Activated CD4-positive, alpha-beta T cell treated with anti-CD3 and anti-CD28 coated beads for 36 hours (primary cell): ENCODE measurements at regions not wholly inside any gene's neighbourhood (a gene's known extent, or its start where the extent isn't known, plus 50 kb on each side); places are given as distances from the start of the nearest gene placed in this dataset.

Source experiments
- ATAC-seq: fragments of 200-7000 bp; cut with Tn5 transposase; one replicate; pipeline ENCODE4 v1.10.0; 2021; ENCODE audit warnings: mild to moderate bottlenecking, moderate library complexity
- CTCF ChIA-PET: fragments of 350-600 bp; sonication (Branson Sonifier 250); formaldehyde crosslinking; loops from one replicate; lab custom pipeline; 2021; ENCODE audit warnings: antibody characterized with exemption; lab: Charles Lee
- POLR2A ChIA-PET: fragments of 350-600 bp; sonication (Branson Sonifier 250); formaldehyde crosslinking; loops from one replicate; lab custom pipeline; 2021; ENCODE audit warnings: antibody characterized with exemption, inconsistent platforms; lab: Charles Lee
- DNase-seq: peaks from one replicate; pipeline ENCODE4 v3.0.0-alpha.2; 2020
- H3K27ac Mint-ChIP-seq: one replicate; pipeline ENCODE4 v1.8.0; 2021; ENCODE audit warnings: mixed read lengths
- H3K27me3 Mint-ChIP-seq: one replicate; pipeline ENCODE4 v1.8.0; 2021; ENCODE audit warnings: mixed read lengths
- H3K36me3 Mint-ChIP-seq: one replicate; pipeline ENCODE4 v1.8.0; 2021; ENCODE audit warnings: low read depth, mixed read lengths
- H3K4me1 Mint-ChIP-seq: one replicate; pipeline ENCODE4 v1.8.0; 2021; ENCODE audit warnings: mixed read lengths
- H3K4me3 Mint-ChIP-seq: one replicate; pipeline ENCODE4 v1.8.0; 2021; ENCODE audit warnings: mild to moderate bottlenecking, moderate library complexity, mixed read lengths
- H3K9me3 Mint-ChIP-seq: one replicate; pipeline ENCODE4 v1.8.0; 2021; ENCODE audit warnings: low read depth, mixed read lengths
- intact Hi-C, 2 experiments: fragments of 100-400 bp; cut with DNase I in 1 of 2; cut with micrococcal nuclease in 1 of 2; formaldehyde crosslinking; loops; one replicate each; pipeline versions ENCODE4 v1.14.2 to v1.15.1; 2022 to 2024; cut with DNase I, micrococcal nuclease

DNA sequence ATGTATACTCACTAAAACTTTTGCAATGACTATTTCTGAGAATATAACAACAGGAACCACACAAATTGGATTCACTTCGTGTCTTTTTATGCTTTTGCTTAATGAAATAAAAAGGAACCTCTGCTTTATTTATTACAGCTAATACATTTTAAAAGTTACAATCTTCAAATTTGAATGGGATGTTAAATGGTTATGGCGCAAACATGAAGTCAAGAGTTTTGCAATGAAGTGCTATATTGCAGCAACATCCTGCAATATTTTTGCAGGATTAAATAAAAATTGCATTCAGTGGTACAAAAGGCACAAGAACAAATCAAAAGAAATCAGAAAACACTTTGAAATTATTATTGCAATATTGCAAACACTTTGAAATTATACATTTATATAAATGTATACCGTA lies 1519.0 kb upstream of the MIR17HG start:
- Mint-ChIP-seq H3K9me3 (no peaks in the 10 kb centered on the region), H3K4me3 (no peak overlapping the region), H3K36me3 (no peaks in the 10 kb centered on the region), H3K27me3 (no peaks in the 10 kb centered on the region), H3K27ac (no peak overlapping the region), H3K4me1 (no peaks in the 10 kb centered on the region)
- ChIA-PET POLR2A (no interaction called here), CTCF (no interaction called here)
- ATAC-seq (no peak), DNase-seq (no peak)
- intact Hi-C loops = no loop called here

DNA sequence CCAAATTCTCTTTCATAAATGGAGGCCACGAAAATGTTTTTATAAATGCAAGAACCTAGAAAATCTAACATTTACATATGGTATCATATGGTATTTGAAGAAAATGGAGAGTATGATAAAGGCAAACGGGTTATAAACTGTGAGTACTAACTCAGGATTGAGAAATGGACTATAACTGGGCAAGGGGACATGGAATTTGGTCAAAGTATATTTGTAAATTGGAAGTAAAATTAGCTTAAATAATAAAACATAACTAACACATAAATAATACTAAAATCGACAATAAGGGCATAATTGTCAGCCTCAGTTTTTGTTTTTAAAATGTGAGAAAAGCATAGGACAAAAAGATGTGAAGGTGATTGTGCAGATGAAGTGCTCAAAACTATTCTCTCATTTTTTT lies 1516.3 kb upstream of the MIR17HG start:
- ChIA-PET CTCF (no interaction called here), POLR2A (no interaction called here)
- intact Hi-C loops = no loop called here
- H3K4me1 Mint-ChIP-seq = no peaks in the 10 kb centered on the region
- peaks cover under 1% of the 10 kb centered on the region for H3K9me3 Mint-ChIP-seq
- H3K4me3 Mint-ChIP-seq = no peak overlapping the region
- DNase-seq (no peak), ATAC-seq (no peak)
- H3K36me3 Mint-ChIP-seq = no peaks in the 10 kb centered on the region
- H3K27me3 Mint-ChIP-seq = no peaks in the 10 kb centered on the region
- no peak overlapping the region for H3K27ac Mint-ChIP-seq

- POLR2A ChIA-PET = no interaction called here
- H3K4me1 Mint-ChIP-seq = no peaks in the 10 kb centered on the region
- H3K27me3 Mint-ChIP-seq = no peaks in the 10 kb centered on the region
- intact Hi-C loops = no loop called here
- H3K9me3 Mint-ChIP-seq = peaks cover 10% of the 10 kb centered on the region
- no peak overlapping the region for H3K27ac Mint-ChIP-seq
- CTCF ChIA-PET = no interaction called here
- ATAC-seq (no peak), DNase-seq (no peak)
- no peaks in the 10 kb centered on the region for H3K36me3 Mint-ChIP-seq
- H3K4me3 Mint-ChIP-seq = no peak overlapping the region
These were observed 1514.7 kb upstream of the MIR17HG start for GRCh38 chr13:89832827-89833226.

DNA sequence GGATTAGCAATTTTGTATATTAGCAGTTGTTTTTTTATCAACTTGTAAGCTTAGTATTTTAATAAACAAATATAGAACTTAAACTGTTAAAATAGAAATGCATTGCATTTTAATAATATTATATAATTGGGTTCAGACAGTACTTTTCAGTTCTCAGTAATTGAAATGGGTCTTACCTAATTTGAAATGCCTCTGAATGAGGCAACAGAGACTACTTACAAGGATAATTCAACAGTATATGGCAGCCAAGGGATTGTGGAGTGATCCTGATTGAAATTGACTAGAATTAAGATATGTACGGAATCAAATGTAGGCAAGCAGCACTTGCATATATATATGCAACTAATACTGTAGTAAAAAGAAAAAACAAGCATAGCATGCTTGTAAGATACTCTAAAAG lies 1503.9 kb upstream of the MIR17HG start:
- H3K27ac Mint-ChIP-seq = no peak overlapping the region
- H3K4me1 Mint-ChIP-seq = no peaks in the 10 kb centered on the region
- ATAC-seq (no peak), DNase-seq (no peak)
- peaks cover 3% of the 10 kb centered on the region for H3K9me3 Mint-ChIP-seq
- no peak overlapping the region for H3K4me3 Mint-ChIP-seq
- no peaks in the 10 kb centered on the region for H3K36me3 Mint-ChIP-seq
- no peaks in the 10 kb centered on the region for H3K27me3 Mint-ChIP-seq
- intact Hi-C loops = no loop called here
- POLR2A ChIA-PET = no interaction called here
- CTCF ChIA-PET = no interaction called here

GRCh38 chr13:89845874-89846273 lies 1501.6 kb upstream of the MIR17HG start:
- ChIA-PET POLR2A (no interaction called here), CTCF (no interaction called here)
- DNase-seq = no peak
- H3K36me3 Mint-ChIP-seq = no peaks in the 10 kb centered on the region
- no peak for ATAC-seq
- peaks cover 7% of the 10 kb centered on the region for H3K9me3 Mint-ChIP-seq
- H3K27ac Mint-ChIP-seq = no peak overlapping the region
- no peak overlapping the region for H3K4me3 Mint-ChIP-seq
- intact Hi-C loops = no loop called here
- H3K4me1 Mint-ChIP-seq = no peaks in the 10 kb centered on the region
- no peaks in the 10 kb centered on the region for H3K27me3 Mint-ChIP-seq

DNA sequence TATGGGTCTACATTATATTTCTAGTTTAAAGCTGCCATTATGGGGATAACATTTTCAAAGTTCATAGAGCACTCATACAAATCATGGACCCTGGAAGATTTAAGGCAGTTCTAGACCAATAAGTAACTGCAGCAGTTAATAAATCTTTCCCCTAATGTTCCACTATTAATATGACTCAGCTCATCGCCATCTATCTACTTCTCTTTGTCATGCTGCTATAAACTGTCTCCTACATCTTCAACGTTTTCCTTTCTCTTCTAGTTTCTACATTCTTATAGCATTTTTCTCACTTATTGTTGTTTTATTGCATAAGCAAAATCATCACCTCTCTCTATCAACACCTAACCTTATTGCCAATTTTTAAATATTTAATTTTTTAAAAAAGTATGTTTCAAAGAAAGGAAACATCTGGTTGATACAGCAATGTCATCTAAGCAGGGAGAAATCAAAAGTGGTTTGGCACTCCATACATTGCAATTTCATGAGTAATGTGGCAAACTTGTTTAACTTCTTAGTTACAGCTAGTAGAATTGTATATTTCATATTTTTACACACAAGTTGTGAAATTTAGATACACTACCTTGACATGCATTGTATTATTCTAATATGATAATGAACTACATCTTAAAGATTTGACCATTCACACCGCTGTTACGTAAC lies 1500.4 kb upstream of the MIR17HG start:
- intact Hi-C loops = no loop called here
- Mint-ChIP-seq H3K4me1 (no peaks in the 10 kb centered on the region), H3K27ac (no peak overlapping the region), H3K9me3 (peaks cover 8% of the 10 kb centered on the region), H3K27me3 (no peaks in the 10 kb centered on the region), H3K4me3 (no peak overlapping the region), H3K36me3 (no peaks in the 10 kb centered on the region)
- ATAC-seq (no peak), DNase-seq (no peak)
- POLR2A ChIA-PET = no interaction called here
- CTCF ChIA-PET = no interaction called here

GRCh38 chr13:89852570-89852969 lies 1494.9 kb upstream of the MIR17HG start:
- intact Hi-C loops = no loop called here
- ATAC-seq = no peak
- Mint-ChIP-seq H3K36me3 (no peaks in the 10 kb centered on the region), H3K4me3 (no peak overlapping the region), H3K27me3 (no peaks in the 10 kb centered on the region), H3K4me1 (no peaks in the 10 kb centered on the region), H3K9me3 (peaks cover 6% of the 10 kb centered on the region), H3K27ac (no peak overlapping the region)
- ChIA-PET CTCF (no interaction called here), POLR2A (no interaction called here)
- DNase-seq = no peak

- Mint-ChIP-seq H3K36me3 (no peaks in the 10 kb centered on the region), H3K27me3 (no peaks in the 10 kb centered on the region), H3K27ac (no peak overlapping the region), H3K4me3 (no peak overlapping the region), H3K4me1 (no peaks in the 10 kb centered on the region), H3K9me3 (peaks cover 2% of the 10 kb centered on the region)
- ATAC-seq (no peak), DNase-seq (no peak)
- POLR2A ChIA-PET = no interaction called here
- CTCF ChIA-PET = no interaction called here
- intact Hi-C loops = no loop called here
These were observed 1491.0 kb upstream of the MIR17HG start for GRCh38 chr13:89856512-89856911.

GRCh38 chr13:89857502-89857901 lies 1490.0 kb upstream of the MIR17HG start:
- Mint-ChIP-seq H3K4me3 (no peak overlapping the region), H3K36me3 (no peaks in the 10 kb centered on the region), H3K4me1 (no peaks in the 10 kb centered on the region), H3K27ac (no peak overlapping the region), H3K27me3 (no peaks in the 10 kb centered on the region), H3K9me3 (peaks cover 2% of the 10 kb centered on the region)
- ATAC-seq = no peak
- ChIA-PET POLR2A (no interaction called here), CTCF (no interaction called here)
- no peak for DNase-seq
- intact Hi-C loops = no loop called here

- H3K9me3 Mint-ChIP-seq = peaks cover 2% of the 10 kb centered on the region
- H3K4me3 Mint-ChIP-seq = no peak overlapping the region
- ChIA-PET POLR2A (no interaction called here), CTCF (no interaction called here)
- H3K27ac Mint-ChIP-seq = no peak overlapping the region
- ATAC-seq (no peak), DNase-seq (no peak)
- H3K4me1 Mint-ChIP-seq = no peaks in the 10 kb centered on the region
- intact Hi-C loops = no loop called here
- H3K36me3 Mint-ChIP-seq = no peaks in the 10 kb centered on the region
- H3K27me3 Mint-ChIP-seq = no peaks in the 10 kb centered on the region
These were observed 1485.3 kb upstream of the MIR17HG start for GRCh38 chr13:89862011-89862690.

GRCh38 chr13:89862691-89863036 lies 1484.8 kb upstream of the MIR17HG start:
- POLR2A ChIA-PET = no interaction called here
- no peak for DNase-seq
- CTCF ChIA-PET = no interaction called here
- H3K36me3 Mint-ChIP-seq = no peaks in the 10 kb centered on the region
- intact Hi-C loops = no loop called here
- no peaks in the 10 kb centered on the region for H3K27me3 Mint-ChIP-seq
- H3K4me1 Mint-ChIP-seq = no peaks in the 10 kb centered on the region
- ATAC-seq = no peak
- peaks cover 7% of the 10 kb centered on the region for H3K9me3 Mint-ChIP-seq
- H3K27ac Mint-ChIP-seq = no peak overlapping the region
- no peak overlapping the region for H3K4me3 Mint-ChIP-seq

DNA sequence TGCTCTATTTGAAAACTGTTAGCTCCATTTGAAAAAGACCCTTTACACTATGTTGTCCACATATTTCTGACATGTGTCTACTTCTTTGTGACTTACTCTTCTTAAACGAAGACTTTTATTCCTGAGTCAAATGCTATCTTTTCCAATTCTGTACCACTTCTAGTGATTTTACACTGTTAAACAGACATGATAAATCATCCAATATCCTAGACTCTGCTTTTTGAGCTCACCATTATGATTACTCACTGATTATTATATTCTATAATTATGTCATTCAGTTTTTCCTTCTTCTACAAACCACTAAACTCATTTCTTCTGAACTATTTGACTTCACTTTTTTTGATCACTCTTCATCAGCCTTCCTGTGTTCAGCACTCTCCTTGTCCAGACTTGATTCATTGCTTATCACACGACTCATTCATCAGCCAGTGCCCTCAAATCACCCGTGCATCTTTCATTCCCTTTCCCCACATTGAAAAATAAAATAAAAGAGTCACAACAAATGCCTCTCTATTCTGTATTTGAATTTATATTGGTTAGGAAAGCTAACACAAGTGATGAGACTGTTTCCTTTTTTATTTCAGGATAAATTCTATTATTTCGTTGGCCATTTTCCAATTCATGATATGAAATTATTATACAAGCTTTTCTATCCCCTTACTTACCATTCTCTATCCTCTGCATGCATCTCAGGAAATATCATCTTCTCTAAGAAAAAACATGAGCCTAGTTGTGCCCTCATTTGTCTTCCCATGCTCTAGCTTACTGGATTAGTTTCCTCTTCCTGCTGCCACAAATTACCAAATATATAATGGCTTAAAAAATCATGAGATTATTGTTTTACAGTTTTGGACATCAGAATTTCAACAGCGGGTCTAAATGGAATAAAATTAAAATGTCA lies 1482.1 kb upstream of the MIR17HG start:
- Mint-ChIP-seq H3K9me3 (peaks cover 8% of the 10 kb centered on the region), H3K27me3 (no peaks in the 10 kb centered on the region), H3K4me1 (no peaks in the 10 kb centered on the region), H3K36me3 (no peaks in the 10 kb centered on the region), H3K4me3 (no peak overlapping the region), H3K27ac (no peak overlapping the region)
- intact Hi-C loops = no loop called here
- POLR2A ChIA-PET = no interaction called here
- ATAC-seq = no peak
- CTCF ChIA-PET = no interaction called here
- DNase-seq = no peak
